GM19455 (cell line): ENCODE measurements at regions not wholly inside any gene's neighbourhood (a gene's known extent, or its start where the extent isn't known, plus 50 kb on each side); places are given as distances from the start of the nearest gene placed in this dataset.
"Not testable (repeated sequence)": the region's sequence is repeated elsewhere in the genome, so short reads cannot be mapped to it uniquely, and the experiment has no call there.

Source experiments
- ATAC-seq: cut with Tn5 transposase; IDR thresholded peaks from one replicate; pipeline ENCODE4 v1.9.1; 2021; ENCODE audit not compliant: unreplicated experiment

- no peak for ATAC-seq
These were observed 115.3 kb downstream of the LTN1 start for GRCh38 chr21:28877318-28877884.

GRCh38 chr21:28875078-28875477 lies 117.6 kb downstream of the LTN1 start:
- no peak for ATAC-seq

- ATAC-seq: no peak
These were observed 120.5 kb downstream of the LTN1 start for GRCh38 chr21:28872218-28872617.

GRCh38 chr21:28871388-28872010 lies 121.2 kb downstream of the LTN1 start:
- no peak for ATAC-seq

GRCh38 chr21:28867401-28867800 lies 125.3 kb downstream of the LTN1 start:
- no peak for ATAC-seq

- ATAC-seq: no peak
These were observed 127.0 kb downstream of the LTN1 start for GRCh38 chr21:28865488-28866186.

- ATAC-seq: no peak
These were observed 134.3 kb downstream of the LTN1 start for GRCh38 chr21:28858424-28858823.

GRCh38 chr21:28857752-28858151 lies 134.9 kb downstream of the LTN1 start:
- ATAC-seq: no peak

GRCh38 chr21:28856588-28857250 lies 136.0 kb downstream of the LTN1 start:
- no peak for ATAC-seq

- ATAC-seq: no peak
These were observed 140.0 kb downstream of the LTN1 start for GRCh38 chr21:28852706-28853105.

- no peak for ATAC-seq
These were observed 141.0 kb downstream of the LTN1 start for GRCh38 chr21:28851645-28852044.

GRCh38 chr21:28839237-28839636 lies 153.4 kb downstream of the LTN1 start:
- ATAC-seq: not testable (repeated sequence)

- not testable (repeated sequence) for ATAC-seq
These were observed 155.3 kb downstream of the LTN1 start for GRCh38 chr21:28837426-28837825.

GRCh38 chr21:28836588-28836987 lies 156.1 kb downstream of the LTN1 start:
- not testable (repeated sequence) for ATAC-seq

- ATAC-seq: no peak
These were observed 158.1 kb downstream of the LTN1 start for GRCh38 chr21:28834335-28835238.

GRCh38 chr21:28833609-28834008 lies 159.1 kb downstream of the LTN1 start:
- ATAC-seq: no peak

GRCh38 chr21:28833182-28833581 lies 159.5 kb downstream of the LTN1 start:
- ATAC-seq: no peak

GRCh38 chr21:28832715-28833061 lies 160.0 kb downstream of the LTN1 start:
- no peak for ATAC-seq

GRCh38 chr21:28832013-28832714 lies 160.5 kb downstream of the LTN1 start:
- no peak for ATAC-seq

- no peak for ATAC-seq
These were observed 163.7 kb downstream of the LTN1 start for GRCh38 chr21:28828981-28829380.
